ENCODE measurements at regions not wholly inside any gene's neighbourhood (a gene's known extent, or its start where the extent isn't known, plus 50 kb on each side); places are given as distances from the start of the nearest gene placed in this dataset.

DNA sequence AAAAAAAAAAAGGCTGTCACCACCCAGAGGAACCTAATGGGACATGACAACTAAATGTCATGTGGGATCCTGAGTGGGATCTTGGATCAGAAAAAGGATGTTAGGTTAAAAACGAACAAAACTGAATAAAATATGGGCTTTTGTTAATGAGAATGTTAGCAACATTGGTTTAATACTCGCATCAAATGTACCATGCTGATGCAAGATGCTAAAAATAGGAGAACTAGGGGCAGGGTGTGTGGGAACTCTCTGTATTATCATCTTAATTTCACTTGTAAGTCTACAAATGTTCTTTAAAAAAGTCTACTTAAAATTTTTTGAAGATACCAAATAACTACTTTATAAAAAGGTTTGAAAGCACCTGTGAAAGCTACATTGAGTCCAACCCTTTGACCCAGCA lies 88.8 kb upstream of the PRR5 start:
- DNase-seq (ENCODE audit: low spot score) = no peak

DNA sequence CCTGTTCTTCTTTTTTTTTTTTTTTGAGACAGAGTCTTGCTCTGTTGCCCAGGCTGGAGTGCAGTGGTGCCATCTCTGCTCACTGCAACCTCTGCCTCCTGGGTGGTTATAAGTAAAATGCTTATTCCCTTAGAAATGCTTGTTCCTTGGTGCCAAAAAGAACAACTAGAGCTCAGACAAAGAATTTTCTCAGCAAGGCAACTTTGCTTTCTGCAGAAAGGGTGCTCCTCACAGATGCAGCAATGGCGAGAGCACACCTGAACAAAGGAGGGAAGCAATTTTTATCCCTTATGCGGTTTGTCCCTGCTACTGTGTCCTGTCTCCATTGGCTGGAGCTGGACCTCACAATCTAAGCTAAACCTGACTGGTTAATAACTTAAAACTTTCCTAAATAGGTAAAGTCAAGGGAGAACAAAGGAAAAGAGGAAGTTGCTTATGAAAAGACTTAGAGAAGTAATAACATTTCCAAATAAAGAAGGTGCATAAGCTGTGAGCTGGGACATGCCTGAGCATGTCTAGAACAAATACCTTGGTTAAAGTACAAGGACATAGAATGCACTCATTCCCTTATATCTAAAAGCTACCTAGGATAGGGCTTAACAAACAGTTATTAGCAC lies 90.0 kb upstream of the PRR5 start:
- DNase-seq (ENCODE audit: low spot score) = no peak

DNA sequence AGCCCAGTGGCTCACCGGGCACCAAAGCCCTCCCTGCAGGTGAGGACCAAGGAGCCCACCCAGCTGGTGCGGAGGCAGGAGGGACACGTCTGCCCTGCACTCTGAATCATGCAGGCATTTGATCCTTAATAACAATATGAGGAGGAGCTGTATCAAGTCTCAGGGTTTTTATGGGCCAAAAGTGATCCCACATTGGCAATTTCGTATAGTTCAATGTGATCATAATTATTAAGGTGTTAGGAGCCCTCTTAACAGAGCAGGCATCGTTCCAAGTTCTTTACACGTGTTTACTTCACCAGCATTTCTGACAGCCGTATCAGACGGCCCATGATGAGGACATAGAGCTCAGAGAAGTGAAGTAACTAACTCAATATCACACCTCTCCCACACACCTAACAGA lies 91.9 kb upstream of the PRR5 start:
- no peak for DNase-seq (ENCODE audit: low spot score)

DNA sequence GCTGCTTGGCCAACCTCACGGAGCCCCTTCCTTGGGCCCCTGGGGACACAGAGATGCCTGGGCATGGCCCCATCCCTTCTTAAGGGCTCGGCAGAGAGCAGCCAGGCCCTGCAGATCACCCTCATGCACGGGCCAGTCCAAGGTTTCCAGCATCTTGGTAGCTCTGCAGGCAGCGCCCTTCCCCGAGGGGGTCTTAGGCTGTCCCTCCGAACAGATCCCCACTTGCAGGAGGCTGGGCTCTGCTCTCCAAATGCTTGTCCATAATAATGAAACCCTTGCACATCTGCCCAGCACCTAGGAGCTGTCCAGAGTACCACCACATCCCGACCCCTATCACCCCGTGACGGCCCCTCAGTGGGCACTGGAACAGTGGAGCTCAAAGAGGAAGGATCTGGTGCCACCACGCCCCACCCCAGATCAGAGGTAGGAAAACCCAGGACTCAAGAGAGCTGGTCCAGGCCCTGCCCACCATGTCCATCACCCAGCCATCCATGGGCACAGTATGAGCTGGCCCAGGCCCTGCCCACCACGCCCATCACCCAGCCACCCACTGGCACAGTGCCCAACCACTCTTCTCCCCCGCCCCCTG lies 92.5 kb upstream of the PRR5 start:
- DNase-seq (ENCODE audit: low spot score) = no peak

DNA sequence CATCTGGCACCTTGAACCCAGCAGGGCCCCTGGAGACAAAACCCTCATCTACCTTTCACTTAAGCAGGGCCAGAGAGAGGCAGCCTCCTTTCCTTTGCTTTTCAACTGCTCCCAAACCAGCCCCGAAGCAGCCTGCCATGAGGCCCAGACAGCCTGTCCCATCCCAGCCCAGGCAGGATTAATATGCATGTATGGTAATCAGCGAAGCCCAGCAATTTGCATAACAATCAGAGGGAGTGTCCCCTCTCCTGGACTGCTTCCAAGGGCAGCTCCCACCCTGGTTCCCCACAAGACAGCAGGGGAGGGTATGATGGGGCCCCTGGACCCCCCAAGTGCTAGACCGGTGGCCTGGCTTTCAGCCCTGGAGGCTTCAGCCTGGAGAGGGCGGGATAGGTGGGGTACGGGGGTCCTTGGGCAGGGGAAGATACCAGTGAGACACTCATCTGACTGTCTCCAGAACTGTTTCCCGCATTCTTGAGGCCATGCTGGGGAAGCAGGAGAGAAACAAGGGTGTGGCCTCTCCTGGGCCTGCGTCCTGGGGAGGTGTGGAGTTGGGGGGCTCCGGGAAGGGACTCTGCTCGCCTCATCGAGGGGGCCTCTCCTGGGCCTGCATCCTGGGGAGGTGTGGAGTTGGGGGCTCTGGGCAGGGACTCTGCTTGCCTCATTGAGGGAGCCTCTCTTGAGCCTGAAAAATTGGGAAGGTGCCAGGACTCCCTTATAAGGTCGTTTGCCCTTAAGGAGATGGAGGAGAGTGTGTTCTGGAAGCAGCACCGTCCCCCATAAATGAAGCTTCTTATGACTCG lies 93.2 kb upstream of the PRR5 start:
- no peak for DNase-seq (ENCODE audit: low spot score)

DNA sequence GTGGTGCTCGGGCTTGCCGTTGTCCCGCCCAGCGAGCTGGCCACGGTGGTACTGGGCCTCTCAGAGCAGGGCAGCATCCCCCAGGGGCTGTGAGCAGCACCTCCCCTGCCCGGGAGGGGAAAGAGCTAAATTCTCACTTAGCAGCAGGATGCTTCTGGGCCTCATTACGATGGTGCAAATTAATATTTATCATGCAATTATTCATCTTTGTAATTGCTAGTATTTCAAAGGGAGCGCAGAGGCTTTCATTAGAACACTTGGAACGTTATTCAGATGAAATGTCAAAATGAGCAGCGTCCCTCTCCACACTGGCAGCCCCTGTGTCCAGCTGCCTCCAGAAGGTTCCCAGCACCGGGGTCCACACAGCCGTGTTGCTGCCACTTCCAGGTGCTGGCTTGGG lies 95.9 kb upstream of the PRR5 start:
- no peak for DNase-seq (ENCODE audit: low spot score)

DNA sequence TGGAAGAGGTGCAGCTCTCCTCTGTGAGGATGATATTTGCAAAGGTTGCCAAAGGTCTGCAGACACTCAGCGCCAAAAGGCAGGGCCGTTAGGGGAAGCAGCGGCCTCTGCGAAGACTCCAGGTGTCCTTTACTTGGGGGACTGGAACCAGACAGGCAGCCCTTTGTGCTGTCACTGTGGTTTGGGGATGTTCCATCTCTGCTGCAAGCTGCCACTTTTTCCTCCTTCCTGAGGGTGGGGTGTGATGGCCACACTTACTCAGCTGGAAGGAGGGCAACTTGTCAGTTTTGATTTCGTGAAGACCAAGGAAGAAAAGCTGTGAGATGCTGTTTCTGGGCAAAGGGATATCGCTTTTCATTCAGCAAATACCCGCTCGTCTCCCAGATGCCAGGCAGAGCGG lies 96.5 kb upstream of the PRR5 start:
- no peak for DNase-seq (ENCODE audit: low spot score)

DNA sequence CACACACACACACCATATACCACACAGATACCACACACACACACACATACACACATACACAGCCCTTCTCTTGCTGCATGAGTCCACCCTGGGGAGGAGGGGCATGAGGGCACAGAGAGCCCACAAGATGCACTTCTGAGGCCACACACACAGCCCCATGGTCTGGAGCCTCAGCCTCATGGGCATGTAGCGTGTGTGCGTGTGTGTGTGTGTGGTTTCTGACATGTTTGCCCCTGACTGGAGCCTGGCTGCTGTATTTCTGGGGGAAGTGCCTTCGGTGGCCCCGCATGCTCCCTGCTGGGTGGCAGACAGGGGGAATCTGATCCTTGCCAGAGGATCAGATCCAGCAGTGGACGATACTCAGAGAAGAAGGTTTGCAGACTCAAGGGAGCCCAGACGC lies 97.0 kb upstream of the PRR5 start:
- no peak for DNase-seq (ENCODE audit: low spot score)

DNA sequence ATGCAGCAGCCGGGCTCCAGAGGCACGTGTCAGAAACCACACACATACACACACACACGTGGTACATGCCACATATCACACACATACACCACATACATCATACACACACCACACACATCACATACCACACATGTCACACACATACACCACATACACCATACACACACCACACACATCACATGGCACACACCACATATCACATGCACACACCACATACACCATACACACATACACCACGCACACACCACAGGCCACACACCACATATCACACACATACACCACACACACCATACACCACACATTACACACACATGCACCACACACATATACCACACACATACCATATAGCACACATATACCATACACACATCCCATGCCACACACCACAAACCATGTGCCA lies 97.5 kb upstream of the PRR5 start:
- DNase-seq (ENCODE audit: low spot score) = no peak

DNA sequence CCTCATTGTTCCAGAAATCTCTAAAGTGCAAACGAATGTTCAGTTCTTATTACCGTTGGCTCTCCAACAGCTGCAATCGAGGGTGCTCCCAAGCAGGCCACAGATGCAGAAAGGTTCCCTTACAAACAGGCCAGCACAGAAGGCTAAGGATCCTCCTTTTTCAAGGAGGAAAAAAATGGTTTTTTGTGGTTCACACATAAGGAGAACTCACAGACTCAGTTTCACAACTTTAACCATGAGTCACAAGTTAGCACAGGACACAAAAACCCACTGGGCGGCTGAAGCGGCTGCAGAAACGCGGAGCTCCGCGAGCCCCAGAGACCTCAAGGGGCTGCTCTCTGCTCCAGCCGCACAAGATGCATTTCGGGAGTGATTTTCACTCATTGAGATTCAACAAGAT lies 98.2 kb upstream of the PRR5 start:
- no peak for DNase-seq (ENCODE audit: low spot score)

DNA sequence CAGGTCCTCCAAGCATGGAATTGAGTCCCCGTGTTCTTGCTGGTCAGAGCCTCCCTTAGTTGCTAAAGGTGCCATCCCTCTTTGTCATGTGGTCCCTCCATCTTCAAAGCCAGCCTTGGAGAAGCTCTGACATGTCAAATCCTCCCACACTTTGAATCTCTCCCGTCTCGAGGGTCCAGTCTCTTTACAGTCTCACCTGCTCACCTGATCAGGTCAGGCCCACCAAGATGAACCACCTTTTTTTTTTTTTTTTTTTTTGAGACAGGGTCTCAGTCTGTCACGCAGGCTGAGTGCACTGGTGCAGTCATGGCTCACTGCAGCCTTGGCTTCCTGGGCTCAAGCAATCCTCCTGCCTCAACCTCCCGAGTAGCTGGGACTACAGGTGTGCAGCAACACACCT lies 100.3 kb upstream of the PRR5 start:
- DNase-seq (ENCODE audit: low spot score) = no peak

DNA sequence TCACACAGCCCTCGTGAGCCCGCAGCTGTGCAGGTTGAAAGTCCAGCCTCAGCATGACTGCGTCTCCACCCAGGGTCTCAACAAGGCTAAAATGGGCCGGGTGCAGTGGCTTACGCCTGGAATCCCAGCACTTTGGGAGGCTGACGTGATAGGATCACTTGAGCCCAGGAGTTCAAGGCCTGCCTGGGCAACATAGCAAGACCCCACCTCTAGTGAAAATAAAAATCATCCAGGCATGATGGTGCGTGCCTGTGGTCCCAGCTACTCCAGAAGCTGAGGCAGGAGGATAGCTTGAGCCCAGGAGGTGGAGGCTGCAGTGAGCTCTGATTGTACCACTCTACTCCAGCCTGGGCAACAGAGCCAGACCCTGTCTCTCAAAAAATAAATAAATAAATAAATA lies 100.8 kb upstream of the PRR5 start:
- DNase-seq (ENCODE audit: low spot score) = no peak

DNA sequence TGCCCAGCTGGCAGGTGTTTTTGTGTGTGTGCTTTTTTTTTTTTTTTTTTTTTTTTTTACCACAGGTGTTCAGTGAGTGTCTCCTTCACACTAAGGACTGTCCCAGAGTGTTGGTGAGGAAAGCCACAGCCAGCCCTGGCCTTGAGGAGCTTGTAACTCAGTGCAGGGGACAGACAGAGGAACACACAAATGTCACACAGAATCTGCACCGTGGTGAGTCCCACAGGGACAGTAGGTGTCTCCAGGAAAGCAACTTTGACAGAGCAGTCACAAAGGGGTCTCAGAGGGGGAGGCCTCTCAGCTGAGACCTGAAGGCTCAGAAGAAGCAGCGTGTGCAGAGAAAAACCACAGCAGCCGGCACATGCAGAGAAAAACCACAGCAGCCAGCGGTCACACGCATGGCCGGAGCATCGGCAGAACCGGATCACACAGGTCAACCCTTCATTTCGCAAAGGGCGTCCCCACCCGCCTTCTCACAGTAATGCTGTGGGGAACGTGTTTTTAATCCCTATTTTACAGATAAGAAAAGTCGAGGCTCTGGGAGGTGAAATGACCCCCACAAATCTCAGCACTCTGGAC lies 101.7 kb upstream of the PRR5 start:
- no peak for DNase-seq (ENCODE audit: low spot score)

DNA sequence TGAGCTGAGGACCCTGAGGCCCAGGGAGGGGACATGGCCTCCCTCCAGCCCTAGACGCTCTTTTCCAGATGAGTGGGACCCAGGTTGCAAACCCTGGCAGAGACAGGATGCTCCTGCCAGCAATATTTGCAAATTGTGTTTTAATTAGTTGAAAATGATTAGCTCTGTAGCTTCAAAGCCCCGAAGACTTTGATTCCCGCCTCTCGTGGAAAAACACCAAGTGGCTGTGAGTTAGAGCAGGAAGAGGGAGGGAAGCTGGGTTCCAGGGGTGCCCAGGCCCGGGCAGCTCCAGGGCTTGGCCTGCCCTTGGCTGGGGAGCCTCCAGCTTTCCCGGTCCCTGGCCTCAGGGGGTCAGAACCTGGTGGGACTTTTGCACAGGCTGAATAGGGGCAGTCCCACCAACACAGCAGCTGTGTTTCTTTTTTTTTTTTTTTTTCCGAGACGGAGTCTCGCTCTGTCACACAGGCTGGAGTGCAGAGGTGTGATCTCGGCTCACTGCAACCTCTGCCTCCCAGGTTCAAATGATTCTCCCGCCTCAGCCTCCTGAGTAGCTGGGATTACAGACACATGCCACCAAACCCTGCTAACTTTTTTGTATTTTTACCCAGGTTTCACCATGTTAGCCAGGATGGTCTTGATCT lies 101.6 kb upstream of the RTL6 start:
- no peak for DNase-seq (ENCODE audit: low spot score)

DNA sequence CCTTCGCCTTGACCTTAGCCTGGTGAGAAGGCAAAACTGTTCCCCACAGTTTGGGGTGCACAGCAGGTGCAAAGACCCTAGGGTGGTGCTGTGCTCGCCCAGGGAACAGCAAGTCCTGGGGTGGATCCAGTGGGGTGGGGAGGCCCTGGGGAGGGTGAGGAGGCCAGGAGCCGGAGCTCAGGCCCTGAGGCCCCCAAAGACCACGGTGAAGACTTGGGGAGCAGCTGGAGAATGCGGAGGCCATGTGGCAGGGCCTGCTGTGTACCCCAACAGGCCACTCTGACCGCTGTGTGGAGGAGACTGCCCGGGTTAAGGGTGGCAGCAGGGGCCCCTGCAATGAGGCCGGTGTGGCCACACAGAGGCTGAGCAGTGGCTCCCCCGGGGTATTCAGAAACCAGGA lies 101.1 kb upstream of the RTL6 start:
- DNase-seq (ENCODE audit: low spot score) = no peak

DNA sequence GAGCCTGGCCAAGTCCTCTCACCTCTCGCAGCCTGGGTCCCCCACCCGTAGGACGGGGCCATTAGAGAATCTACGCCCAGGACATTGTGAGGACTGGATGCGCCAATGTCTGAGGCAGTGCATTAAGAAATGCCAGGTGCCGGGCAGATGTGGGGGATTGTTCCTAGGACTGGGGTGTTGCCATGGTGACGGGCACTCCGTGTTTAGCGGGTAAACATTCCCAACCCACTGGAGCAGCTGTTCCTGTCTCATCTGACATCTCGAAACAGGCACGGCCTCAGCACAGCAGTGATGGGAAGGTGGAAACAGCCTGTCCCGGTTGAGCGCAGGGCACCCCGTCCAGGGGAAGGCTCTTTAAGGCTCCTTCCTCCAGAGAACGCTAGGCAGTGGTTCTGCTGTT lies 99.6 kb upstream of the RTL6 start:
- no peak for DNase-seq (ENCODE audit: low spot score)

DNA sequence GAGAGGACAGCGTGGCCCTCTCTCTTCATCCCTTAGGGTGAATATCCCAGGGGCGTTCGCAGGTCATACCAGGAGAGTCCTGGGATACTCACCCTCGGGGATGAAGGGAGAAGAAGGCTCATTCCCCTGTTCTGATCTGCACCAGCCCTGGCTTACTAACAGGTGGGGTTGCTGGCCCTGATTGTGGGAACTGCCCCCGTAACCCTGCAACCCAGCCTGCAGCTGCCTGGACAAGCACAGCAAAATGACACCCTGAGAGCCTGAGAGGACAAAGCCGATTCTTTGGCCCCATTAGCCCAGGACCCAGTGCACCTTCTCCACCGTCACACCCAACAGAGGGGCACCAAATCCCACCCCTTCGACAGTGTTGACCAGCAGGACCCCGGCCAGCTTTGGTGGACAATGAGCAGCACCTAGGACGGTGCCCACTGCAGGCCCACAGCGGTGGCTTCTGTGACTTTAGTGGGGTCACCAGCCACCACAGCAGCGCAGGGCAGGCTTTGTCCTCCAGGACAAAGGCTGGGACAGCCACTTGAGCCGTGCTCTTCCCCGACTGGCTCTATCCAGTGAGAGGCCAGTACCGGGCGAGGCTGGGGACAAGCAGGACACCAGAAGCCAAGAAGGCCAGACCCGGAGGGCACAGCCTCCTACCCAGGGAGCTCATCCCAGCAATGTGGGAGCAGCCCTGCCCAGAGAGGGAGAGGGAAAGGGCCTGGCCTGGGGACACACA lies 98.5 kb upstream of the RTL6 start:
- no peak for DNase-seq (ENCODE audit: low spot score)

DNA sequence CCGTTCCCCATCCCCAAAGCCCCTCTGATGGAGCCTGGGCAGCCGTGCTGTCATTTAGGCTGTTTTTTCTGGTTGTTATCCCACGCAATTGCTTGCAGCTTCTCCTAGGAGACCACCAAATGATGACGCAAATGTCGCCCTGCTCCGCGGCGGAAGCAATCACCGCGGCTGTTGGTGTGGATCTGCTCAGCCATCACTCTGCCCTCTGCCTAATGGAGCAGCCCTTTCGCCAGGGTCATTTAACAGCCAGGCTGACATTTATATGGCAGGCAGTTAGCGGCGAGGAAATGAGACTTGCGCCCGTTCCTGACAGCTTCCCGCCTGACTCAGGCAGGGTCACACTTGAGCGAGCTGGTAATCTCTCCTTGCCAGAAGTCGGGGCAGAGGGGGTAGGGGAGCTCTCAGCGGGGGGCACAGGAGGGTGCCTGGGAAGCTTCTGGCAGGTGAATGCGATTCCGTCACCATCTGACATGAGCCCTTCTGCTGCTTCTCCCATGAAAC lies 97.9 kb upstream of the RTL6 start:
- no peak for DNase-seq (ENCODE audit: low spot score)

DNA sequence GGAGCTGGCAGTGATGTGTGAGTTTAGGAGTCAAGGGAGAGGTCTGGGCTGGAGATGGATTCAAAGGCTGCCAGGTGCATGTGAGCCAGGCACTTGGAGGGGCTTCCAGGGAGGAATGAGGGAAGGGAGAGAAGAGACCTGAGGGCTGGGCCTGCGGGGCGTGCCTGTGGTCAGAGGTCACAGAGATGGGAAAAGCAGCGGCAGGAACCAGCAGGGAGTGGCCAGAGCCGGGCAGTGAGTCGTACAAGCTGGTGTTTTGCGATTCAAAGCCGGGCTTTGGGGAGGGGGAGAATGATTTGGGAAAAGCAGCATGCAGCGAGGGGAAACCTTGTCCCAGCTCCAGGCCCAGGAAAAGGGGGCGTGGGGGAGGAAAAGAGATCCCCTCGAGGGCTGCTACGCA lies 96.9 kb upstream of the RTL6 start:
- no peak for DNase-seq (ENCODE audit: low spot score)

DNA sequence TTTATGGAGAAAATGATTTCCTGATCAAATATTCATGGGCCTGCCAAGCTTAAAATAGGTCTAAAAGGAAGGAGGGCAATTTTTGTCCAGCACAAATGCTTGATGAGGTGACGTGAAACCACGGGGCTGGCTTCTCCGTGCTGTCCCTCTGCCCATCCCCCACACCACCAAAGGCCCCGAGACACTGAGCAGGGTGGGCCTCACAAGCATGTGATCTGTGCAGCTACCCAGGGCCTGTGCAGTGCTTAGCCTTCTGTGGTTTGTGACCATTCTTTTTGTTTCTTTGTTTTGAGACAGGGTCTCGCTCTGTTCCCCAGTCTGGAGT lies 94.8 kb upstream of the RTL6 start:
- DNase-seq (ENCODE audit: low spot score) = no peak

DNA sequence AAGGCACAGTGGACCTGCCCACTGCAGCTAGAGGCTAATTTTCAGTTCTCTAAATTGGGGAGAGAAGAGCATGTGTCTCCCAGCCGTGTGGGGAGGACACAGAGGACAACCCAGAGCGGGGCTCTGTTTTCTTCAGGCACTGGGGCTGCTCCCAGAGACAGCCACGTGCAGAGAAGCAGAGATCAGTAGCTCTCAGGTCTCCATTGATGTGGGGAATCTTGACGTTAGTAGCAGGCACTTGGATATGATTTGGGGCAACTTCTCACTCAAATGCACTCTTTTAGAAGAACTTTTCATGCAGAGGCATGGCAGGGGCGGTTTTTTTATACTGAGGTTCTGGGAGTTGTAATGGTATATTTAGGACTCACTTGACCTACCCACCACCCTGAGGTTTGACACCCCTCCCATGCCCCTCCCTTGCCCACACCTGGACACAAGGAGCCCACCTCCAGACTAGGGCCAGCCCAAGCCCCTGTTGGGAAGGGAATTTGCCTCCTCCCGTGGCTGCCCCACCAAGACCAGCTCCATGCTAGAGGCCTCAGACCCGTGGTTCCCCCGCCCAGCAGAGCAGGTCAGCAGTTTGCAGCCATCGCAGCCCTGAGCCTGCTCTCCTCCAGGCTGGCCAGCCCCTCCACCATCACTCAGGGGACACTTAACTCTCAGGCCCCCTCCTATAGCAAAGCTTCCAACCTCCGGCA lies 94.2 kb upstream of the RTL6 start:
- DNase-seq (ENCODE audit: low spot score) = no peak

Measured in D341Med (cell line).